DMS53 (cell line): ENCODE measurements at regions not wholly inside any gene's neighbourhood (a gene's known extent, or its start where the extent isn't known, plus 50 kb on each side); places are given as distances from the start of the nearest gene placed in this dataset.

Experiments used
- DNase-seq: peaks from one replicate; lab custom pipeline; 2025; lab: John Stamatoyannopoulos, UW

DNA sequence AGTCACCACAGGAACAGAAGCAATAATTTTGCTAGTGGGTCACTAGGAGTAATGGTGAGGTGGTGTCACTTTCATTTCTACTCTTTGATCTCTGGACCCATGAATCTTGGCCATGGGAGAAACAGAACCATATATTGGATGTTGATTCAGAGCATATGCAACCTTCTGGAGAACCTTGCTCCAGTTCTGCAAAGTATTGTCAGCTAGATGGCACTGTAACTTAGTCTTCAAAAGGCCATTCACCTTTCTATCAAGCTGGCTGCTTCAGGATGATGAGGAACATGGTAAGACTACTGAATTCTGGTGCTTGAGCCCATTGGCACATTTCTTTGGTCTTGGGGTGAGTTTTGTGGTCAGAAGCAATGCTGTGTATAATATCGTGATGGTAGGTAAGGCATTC, 129.1 kb upstream of the FBN2 start:
- peak; percentile 48 for DNase-seq

DNA sequence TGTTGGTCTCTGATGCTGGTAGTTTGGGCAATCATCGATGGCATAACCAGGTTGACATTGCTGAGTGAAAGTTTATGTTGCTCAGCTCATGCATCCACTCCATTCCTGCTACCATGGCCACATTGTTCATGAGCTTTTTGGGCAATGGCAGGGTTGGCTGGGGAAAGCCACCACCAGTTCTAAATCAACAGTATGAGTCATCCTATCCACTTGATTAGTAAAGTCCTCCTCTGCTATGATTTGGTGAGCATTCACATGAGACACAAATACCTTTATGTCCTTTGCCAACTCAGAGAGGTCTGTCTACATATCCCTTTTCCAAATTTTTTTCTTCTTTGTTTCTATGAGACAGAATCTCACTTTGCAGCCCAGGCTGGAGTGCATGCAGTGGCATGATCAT, 129.7 kb upstream of the FBN2 start:
- peak; percentile 68 for DNase-seq

DNA sequence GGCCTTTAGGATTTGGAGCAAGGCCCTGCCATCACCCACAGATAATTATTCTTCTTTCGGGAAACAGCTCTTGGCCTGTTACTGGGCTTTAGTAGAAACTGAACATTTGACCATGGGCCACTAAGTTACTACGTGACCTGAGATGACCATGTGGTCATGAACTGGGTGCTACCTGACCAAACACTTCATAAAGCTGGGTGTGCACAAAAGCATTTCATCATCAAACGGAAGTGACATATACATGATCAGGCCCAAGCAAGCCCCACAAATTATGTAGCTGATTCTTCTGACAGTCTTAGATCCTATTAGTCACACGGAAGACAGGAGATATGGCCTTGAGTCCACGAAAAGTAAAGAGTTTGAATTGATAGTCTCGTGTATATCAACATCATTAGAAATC, 130.9 kb upstream of the FBN2 start:
- no peak for DNase-seq

- peak; percentile 91 for DNase-seq
Observed at GRCh38 chr5:128669803-128670202, 131.8 kb upstream of the FBN2 start.

GRCh38 chr5:128671943-128672342, 133.9 kb upstream of the FBN2 start:
- no peak for DNase-seq

DNA sequence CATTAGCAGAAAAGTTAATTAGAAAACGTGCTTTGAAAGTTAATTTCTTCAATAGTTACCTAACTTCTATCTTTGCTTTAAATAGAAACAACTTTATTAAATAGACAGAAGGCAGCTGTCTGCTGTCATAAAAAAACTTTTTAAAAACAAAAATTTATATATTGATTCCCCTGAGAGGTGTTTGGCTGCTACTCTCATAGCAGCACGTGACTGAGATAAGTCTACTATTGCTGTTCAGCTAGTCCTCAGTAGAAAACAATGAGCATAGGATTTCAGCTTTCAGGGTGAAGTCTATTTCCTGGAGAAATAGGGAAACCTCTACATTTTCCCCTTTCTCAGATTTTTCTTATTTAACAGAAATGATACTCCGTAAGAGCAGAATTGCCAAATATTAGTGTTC, 135.0 kb upstream of the FBN2 start:
- no peak for DNase-seq

GRCh38 chr5:128673411-128673957, 135.4 kb upstream of the FBN2 start:
- no peak for DNase-seq

- no peak for DNase-seq
Observed at GRCh38 chr5:128673970-128674369, 135.9 kb upstream of the FBN2 start.

GRCh38 chr5:128674837-128675446, 136.9 kb upstream of the FBN2 start:
- peak; percentile 70 for DNase-seq

DNA sequence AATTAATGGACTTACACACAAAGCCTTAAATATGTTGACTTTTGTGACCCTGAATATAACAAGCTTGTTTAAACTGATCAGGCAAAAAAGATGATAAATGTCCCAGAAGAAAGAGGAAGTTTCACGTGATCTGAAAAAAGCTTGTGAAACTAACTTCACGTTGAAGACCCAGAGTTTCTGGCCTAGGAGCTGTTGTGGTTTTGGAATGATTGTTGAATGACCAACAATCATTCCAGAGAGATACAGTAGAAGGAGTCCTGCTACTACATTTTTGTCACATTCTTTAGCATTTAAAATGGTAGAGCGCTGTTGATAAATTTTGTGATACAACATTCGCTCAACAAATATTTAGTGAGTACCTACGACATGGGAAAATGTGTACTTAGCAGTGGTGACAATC, 143.1 kb upstream of the FBN2 start:
- DNase-seq, result no peak

DNA sequence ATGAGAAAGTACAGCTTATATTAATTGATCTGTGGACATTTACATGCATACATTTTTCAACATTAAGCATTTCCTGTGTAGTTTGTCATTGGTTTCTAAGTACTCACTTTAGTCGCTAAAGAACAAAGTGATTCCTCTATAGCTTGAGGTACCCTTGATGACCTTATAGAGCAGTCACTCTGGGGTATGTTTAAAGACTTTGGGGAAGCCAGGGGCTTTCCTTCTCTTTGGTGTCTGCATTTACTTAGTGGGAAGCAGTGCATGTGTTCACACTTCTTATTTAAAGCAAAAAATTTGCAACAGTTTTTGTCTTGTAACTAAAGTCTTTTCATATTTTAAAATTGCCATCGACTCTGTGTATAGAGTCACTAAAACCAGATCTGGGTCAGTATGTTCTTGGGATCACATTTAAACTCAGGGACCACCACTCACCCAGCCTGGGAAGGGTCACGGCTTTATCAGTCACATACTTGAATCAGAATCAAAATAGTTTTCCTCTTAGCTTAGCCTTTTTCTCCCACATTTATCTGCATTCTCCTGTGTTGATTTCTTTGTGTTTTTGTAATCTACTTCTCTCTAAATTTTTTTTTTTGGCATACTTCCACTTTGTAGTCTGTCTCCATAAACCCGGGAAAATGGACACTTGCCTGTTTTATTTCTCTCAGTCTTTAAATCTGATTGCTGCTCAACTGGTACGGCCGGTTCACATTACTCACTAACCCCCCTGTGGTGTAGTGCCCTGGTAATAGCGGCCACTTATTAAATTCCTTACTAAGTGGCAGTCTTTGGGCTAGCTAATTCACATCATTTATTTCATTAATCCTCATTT, 143.9 kb upstream of the FBN2 start:
- DNase-seq, result no peak

- DNase-seq, result no peak
Observed at GRCh38 chr5:128682669-128683068, 144.6 kb upstream of the FBN2 start.

GRCh38 chr5:128684961-128685360, 146.9 kb upstream of the FBN2 start:
- no peak for DNase-seq

GRCh38 chr5:128687930-128688329, 149.9 kb upstream of the FBN2 start:
- DNase-seq, result no peak

- no peak for DNase-seq
Observed at GRCh38 chr5:128693764-128694163, 155.7 kb upstream of the FBN2 start.

DNA sequence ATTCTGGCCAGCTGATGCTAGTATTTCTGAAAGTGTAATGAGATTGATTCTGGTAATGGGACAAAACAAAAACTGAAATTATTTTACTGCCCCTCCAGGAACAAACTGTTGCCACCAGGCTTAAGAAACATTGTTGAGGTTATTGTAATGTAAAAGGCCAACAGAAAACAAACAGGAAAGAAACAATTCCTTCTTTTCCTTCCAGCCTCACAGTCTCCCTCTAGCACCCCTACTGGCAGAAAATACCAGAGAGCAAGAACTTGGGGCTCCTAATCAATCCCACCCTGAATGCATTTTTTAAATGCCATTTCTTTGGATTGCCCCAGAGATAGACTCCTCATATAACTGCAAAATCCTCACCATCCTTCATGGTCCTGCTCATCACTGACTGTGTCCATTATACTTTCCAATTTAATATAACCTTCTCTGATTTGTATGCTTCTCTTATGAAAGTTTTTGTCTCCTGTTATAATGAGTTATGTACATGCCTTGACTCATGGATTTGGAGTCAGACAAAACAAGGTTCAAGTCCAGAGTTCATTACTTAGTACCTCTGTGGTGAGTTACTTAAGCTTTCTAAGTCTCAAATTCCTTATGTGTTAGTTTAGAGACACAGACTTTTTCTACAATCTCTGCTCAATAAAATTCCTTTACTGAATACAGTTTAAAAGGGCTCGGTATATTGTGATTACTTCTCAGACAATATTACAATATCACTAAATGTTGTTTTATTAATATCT, 157.9 kb upstream of the FBN2 start:
- peak; percentile 22 for DNase-seq

DNA sequence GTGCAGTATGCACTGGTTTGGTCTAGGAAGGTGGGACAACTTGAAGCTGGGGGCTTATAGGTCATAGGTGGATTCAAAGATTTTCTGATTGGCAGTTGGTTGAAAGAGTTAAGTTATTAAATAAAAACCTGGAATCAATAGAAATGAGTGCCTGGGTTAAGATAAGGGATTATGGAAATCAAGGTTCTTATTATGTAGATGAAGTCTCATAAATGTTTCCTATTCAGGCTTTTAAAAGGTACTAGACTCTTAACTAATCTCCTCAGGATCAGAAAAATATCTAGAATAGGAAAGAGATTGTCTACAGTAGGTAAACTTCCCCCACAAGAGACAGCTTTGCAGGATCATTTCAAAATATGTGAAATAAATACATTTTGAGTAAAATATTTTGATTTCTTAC, 163.3 kb upstream of the FBN2 start:
- no peak for DNase-seq

- DNase-seq, result no peak
Observed at GRCh38 chr5:128703322-128703721, 165.3 kb upstream of the FBN2 start.

DNA sequence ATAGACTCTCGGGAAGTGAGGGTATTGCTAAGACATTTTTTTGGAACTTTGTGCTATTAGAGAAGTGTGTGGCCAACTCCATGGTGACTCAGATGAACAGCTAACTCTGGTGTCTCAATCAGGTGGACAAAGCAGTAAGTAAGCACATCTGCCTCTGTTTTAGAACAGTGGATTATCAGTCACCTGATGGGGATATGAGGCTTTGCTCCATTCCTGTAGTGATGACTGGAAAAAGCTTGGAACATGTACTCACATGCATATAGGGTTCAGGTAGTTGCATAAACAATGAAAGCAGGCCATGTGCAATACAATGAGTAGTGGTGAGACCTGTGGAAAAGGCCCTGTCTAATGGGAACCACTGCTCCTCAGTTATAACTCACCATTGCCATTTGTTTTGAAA, 168.2 kb upstream of the FBN2 start:
- no peak for DNase-seq

DNA sequence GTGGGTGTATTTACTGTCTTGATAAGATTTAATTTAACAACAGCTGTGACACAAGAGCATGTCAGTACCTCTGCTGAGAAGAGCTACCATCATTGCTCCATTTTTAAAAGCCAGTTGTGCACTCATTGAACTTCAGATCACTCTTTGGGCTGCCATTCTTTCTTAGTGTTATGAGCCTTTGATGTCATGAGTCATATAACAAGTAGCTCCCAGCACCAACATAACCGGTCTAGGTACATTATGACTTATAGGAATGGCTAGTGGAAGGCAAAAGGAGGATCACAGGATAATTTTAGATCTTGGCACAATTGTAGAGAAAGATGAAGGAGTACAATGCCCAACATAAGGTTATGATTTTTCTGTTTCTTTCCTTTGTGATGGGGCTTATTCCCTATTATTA, 170.8 kb upstream of the FBN2 start:
- peak; percentile 63 for DNase-seq

DNA sequence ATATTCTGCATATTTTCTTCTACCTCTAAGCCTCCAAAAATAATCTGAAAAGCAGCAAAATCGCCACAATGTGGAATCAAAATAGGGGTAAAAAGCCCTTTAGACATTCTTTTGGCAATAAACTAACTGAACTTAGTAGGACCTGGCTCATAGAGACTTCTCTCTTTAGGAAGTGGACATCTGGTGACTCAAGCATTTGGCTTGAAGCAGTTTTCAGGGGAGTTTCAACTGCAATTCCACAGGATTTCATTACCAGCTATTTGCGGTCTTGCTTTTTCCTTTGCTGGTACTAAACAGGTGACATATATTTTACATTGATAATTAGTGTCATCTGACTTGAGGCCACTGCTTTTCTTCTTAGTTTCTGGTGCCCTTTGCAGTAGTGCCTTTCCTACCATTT, 173.2 kb upstream of the FBN2 start:
- no peak for DNase-seq

DNA sequence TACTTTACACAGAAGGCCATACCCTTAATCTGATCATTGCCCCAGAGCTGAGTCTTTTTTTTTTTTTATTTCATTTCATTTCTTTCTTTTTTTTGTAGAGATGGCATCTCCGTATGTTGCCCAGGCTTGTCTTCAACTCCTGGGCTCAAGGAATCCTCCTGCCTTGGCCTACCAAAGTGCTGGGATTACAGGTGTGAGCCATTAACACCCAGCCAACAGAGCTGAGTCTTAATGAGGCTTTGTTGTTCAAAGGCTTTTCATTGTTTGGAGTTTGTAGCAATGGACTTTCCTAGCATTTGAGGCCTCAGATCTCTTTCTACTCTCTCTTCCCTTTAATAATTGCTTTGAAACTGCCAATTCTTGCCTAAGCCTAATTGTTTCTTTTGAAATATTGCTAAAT, 176.5 kb upstream of the FBN2 start:
- DNase-seq, result no peak

GRCh38 chr5:128722551-128722950, 184.5 kb upstream of the FBN2 start:
- DNase-seq, result no peak
